ENCODE measurements at regions not wholly inside any gene's neighbourhood (a gene's known extent, or its start where the extent isn't known, plus 50 kb on each side); places are given as distances from the start of the nearest gene placed in this dataset.

DNA sequence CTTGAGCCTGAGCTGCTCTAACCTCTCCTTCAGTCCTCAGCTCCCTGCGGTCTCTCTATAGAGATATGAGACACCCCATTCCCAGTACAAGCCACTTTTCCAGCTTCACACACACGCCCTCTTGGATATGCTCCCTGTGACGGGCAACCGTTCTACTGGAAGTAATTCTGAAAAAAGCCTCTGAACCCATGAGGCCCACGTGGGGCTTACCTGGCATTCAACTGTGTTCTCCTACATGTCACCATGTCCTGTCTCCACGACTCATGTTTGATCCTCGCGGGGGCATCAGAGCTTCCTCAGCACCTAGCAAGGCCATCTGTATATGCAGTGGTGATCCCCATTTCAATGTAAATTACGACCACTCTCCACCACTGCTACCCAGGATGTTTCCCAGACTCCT is 69.2 kb upstream of the DUSP22 start:
- no peaks in the 10 kb centered on the region for H3K36me3 ChIP-seq (ENCODE audit: control insufficient read depth, insufficient read depth, low read length)
- no peak for DNase-seq (ENCODE audit: low read depth)
- ChIA-PET CTCF (no interaction called here), POLR2A (no interaction called here)
- TF ChIP-seq, protein P1, sequence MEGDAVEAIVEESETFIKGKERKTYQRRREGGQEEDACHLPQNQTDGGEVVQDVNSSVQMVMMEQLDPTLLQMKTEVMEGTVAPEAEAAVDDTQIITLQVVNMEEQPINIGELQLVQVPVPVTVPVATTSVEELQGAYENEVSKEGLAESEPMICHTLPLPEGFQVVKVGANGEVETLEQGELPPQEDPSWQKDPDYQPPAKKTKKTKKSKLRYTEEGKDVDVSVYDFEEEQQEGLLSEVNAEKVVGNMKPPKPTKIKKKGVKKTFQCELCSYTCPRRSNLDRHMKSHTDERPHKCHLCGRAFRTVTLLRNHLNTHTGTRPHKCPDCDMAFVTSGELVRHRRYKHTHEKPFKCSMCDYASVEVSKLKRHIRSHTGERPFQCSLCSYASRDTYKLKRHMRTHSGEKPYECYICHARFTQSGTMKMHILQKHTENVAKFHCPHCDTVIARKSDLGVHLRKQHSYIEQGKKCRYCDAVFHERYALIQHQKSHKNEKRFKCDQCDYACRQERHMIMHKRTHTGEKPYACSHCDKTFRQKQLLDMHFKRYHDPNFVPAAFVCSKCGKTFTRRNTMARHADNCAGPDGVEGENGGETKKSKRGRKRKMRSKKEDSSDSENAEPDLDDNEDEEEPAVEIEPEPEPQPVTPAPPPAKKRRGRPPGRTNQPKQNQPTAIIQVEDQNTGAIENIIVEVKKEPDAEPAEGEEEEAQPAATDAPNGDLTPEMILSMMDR (IDR thresholded peaks at IDR 0.05; ENCODE audit: insufficient read depth, low read depth, low read length), result no peak
- H3K4me3 ChIP-seq (ENCODE audit: low read depth, low read length), result no peak overlapping the region
- H3K27me3 ChIP-seq (ENCODE audit: control insufficient read depth, insufficient read depth, low read length), result no peaks in the 10 kb centered on the region; the same call in 1 of the 2 replicates

DNA sequence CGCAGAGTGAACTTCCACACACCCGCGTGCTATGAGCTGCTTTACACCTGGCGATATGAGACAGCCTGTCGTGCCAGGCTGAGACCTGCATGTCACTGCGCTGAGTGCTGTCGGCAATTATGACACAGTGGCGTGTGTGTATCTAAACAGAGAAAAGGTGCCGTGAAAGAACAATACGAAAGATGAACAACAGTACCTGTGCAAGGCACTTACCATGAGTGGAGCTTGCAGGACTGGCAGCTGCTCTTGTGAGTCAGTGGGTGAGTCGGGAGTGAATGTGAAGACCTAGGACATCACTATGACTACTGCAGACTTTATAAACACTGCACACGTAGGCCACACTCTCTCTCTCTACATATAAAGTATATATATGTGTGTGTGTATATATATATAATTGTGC is 68.5 kb upstream of the DUSP22 start:
- Histone ChIP-seq H3K36me3 (ENCODE audit: control insufficient read depth, insufficient read depth, low read length) (no peaks in the 10 kb centered on the region), H3K27me3 (ENCODE audit: control insufficient read depth, insufficient read depth, low read length) (no peaks in the 10 kb centered on the region; the same call in 1 of the 2 replicates), H3K4me3 (ENCODE audit: low read depth, low read length) (no peak overlapping the region)
- TF ChIP-seq, protein P1 (IDR thresholded peaks at IDR 0.05; ENCODE audit: insufficient read depth, low read depth, low read length), result no peak
- no peak for DNase-seq (ENCODE audit: low read depth)
- CTCF ChIA-PET, result no interaction called here
- POLR2A ChIA-PET, result no interaction called here

DNA sequence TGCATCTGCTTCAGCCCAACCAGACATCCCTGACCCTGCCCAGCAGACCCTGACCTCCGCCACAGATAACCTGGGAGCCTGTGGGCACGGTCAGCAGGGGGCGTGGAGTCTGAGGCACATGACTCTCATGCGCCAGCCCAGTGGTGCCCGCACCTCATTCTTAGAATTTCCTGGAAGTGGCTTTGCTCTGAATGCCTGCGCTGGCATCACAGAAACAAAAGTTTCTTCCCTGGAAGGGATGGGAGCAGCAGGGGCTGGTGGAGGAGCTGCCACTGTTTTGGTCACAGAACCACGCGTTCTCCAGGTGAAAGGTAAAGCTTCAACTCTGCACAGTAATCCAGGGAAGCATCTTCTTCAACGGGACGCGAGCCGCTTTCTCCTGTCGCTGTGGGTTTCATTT is 67.9 kb upstream of the DUSP22 start:
- ChIA-PET POLR2A (no interaction called here), CTCF (no interaction called here)
- Histone ChIP-seq H3K36me3 (ENCODE audit: control insufficient read depth, insufficient read depth, low read length) (no peaks in the 10 kb centered on the region), H3K4me3 (ENCODE audit: low read depth, low read length) (no peak overlapping the region), H3K27me3 (ENCODE audit: control insufficient read depth, insufficient read depth, low read length) (no peaks in the 10 kb centered on the region; the same call in 1 of the 2 replicates)
- TF ChIP-seq, protein P1 (IDR thresholded peaks at IDR 0.05; ENCODE audit: insufficient read depth, low read depth, low read length), result no peak
- DNase-seq (ENCODE audit: low read depth), result no peak

DNA sequence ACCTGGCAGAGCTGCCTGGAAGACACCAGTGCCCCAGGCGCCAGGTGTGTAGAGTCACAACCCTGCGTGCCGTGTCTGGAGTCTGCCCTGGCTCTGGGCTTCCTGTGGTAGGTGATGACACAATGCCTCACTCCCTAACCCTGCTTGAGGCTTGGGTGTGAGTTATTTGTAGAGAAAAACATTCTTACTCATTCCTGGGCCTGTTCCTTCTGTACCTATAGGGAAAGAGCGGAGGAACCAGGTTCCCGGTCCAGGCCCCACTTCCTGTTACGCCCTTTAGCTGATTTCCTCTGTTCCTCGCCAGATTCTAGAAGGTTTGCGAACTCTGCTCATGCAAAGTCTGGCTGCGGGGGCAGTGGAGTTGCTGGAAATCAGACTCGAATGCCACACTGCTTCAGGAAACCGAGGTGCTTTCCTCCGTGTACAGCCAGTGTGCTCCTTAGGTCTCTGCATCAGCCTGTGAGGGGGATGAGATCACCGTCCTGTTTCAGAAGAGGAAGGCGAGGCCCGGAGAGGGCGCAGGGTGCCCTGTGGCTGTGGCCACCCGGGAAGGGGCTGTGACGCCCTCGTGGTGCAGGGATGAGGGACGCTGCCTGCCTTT is 67.1 kb upstream of the DUSP22 start:
- POLR2A ChIA-PET, result no interaction called here
- CTCF ChIA-PET, result no interaction called here
- H3K36me3 ChIP-seq (ENCODE audit: control insufficient read depth, insufficient read depth, low read length), result no peaks in the 10 kb centered on the region
- no peak for DNase-seq (ENCODE audit: low read depth)
- TF ChIP-seq, protein P1 (IDR thresholded peaks at IDR 0.05; ENCODE audit: insufficient read depth, low read depth, low read length), result no peak
- H3K4me3 ChIP-seq (ENCODE audit: low read depth, low read length), result no peak overlapping the region
- no peaks in the 10 kb centered on the region for H3K27me3 ChIP-seq (ENCODE audit: control insufficient read depth, insufficient read depth, low read length)

DNA sequence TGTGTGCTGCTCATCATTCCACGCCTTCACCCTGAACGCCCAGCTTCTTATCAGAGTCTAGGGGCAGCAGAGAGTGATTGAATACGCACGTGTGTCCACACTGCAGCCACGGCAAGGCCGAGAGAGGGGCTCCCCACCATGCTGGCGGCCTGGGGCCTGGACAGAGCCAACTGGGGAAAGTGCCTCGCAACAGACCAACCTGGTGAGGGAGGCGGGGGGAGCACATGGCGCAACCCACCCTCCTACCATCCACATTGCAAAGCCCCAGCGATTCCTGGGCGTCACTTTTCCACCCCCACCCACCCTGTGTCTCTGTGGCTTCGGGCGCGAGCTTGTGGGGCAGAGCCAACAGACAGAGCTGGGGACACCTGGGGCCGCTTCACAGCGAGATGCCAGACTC is 66.4 kb upstream of the DUSP22 start:
- POLR2A ChIA-PET, result no interaction called here
- TF ChIP-seq, protein P1 (IDR thresholded peaks at IDR 0.05; ENCODE audit: insufficient read depth, low read depth, low read length), result no peak

More for the DNA sequence above, 66.4 kb upstream of the DUSP22 start:
- H3K36me3 ChIP-seq (ENCODE audit: control insufficient read depth, insufficient read depth, low read length), result no peaks in the 10 kb centered on the region
- H3K27me3 ChIP-seq (ENCODE audit: control insufficient read depth, insufficient read depth, low read length), result no peaks in the 10 kb centered on the region
- CTCF ChIA-PET, result no interaction called here
- H3K4me3 ChIP-seq (ENCODE audit: low read depth, low read length), result no peak overlapping the region
- DNase-seq (ENCODE audit: low read depth), result no peak
